ENCODE measurements at regions not wholly inside any gene's neighbourhood (a gene's known extent, or its start where the extent isn't known, plus 50 kb on each side); places are given as distances from the start of the nearest gene placed in this dataset.
A peak's percentile ranks its signal among the peaks of the same experiment; 100 is the strongest.

GRCh38 chr3:55413236-55413635, 73.9 kb downstream of the WNT5A start:
- DNase-seq = no peak

- DNase-seq = no peak
Measured at GRCh38 chr3:55412545-55412944, 74.6 kb downstream of the WNT5A start.

- no peak for DNase-seq
Measured at GRCh38 chr3:55409806-55410205, 77.3 kb downstream of the WNT5A start.

GRCh38 chr3:55408193-55408826, 78.8 kb downstream of the WNT5A start:
- DNase-seq = no peak

GRCh38 chr3:55407426-55407820, 79.7 kb downstream of the WNT5A start:
- DNase-seq = no peak

GRCh38 chr3:55406696-55407425, 80.2 kb downstream of the WNT5A start:
- DNase-seq = no peak

GRCh38 chr3:55405436-55405835, 81.7 kb downstream of the WNT5A start:
- peak in 1 of 2 donors; percentile 3 for DNase-seq

- DNase-seq = no peak
Measured at GRCh38 chr3:55402886-55403609, 84.1 kb downstream of the WNT5A start.

GRCh38 chr3:55380561-55380960, 106.5 kb downstream of the WNT5A start:
- no peak for DNase-seq

- DNase-seq = no peak
Measured at GRCh38 chr3:55376753-55377347, 110.3 kb downstream of the WNT5A start.

GRCh38 chr3:55373423-55373822, 113.7 kb downstream of the WNT5A start:
- no peak for DNase-seq

- no peak for DNase-seq
Measured at GRCh38 chr3:55370272-55370671, 116.8 kb downstream of the WNT5A start.

GRCh38 chr3:55369141-55369847, 117.8 kb downstream of the WNT5A start:
- DNase-seq = no peak

- DNase-seq = no peak
Measured at GRCh38 chr3:55368366-55368765, 118.7 kb downstream of the WNT5A start.

- no peak for DNase-seq
Measured at GRCh38 chr3:55367384-55367783, 119.7 kb downstream of the WNT5A start.

GRCh38 chr3:55364421-55364820, 122.7 kb downstream of the WNT5A start:
- DNase-seq = no peak

- DNase-seq = no peak
Measured at GRCh38 chr3:55362210-55362960, 124.7 kb downstream of the WNT5A start.

- DNase-seq = no peak
Measured at GRCh38 chr3:55357796-55358195, 129.3 kb downstream of the WNT5A start.

- no peak for DNase-seq
Measured at GRCh38 chr3:55352668-55353067, 134.4 kb downstream of the WNT5A start.

GRCh38 chr3:55349851-55350250, 137.3 kb downstream of the WNT5A start:
- DNase-seq = no peak

- no peak for DNase-seq
Measured at GRCh38 chr3:55343486-55344357, 143.4 kb downstream of the WNT5A start.
